NCI-H2107 treated with DMSO at 0.1 percent for 48 hours (cell line): ENCODE measurements at regions not wholly inside any gene's neighbourhood (a gene's known extent, or its start where the extent isn't known, plus 50 kb on each side); places are given as distances from the start of the nearest gene placed in this dataset.

Experiments used
- DNase-seq: peaks from one replicate; lab custom pipeline; 2025; ENCODE audit not compliant: unreplicated experiment; lab: John Stamatoyannopoulos, UW

- DNase-seq, result no peak
Measured at GRCh38 chr11:119941636-119942411, 196.1 kb downstream of the TRIM29 start.

- no peak for DNase-seq
Measured at GRCh38 chr11:119941171-119941570, 196.7 kb downstream of the TRIM29 start.

DNA sequence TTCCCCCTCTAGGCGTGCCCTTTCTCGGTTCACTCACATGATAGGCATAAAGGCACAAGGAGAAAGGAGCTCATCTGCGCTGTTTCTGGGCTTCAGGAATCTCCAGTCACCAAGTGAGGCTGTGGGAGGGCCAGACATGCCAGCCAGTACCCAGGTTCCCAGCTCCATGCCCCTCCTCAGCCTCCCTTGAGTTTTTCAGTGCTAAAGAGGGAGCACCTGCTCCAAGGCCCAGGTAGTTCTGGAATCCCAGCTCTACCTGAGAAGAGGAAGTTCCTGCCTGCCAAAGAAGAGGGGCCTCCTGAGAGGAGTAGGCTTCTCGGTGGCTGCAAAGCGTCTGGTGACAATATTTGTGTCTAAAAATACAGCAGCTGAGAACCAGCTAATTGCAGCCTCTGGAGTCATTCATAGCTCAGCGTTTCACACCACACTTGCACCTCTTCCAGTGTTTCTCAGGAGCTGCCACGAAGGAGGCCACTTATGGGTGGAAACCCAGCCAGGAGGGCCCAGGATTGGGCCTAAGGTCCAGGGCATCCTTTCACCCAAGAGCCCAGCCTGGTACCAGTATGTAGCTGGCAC lies 197.4 kb downstream of the TRIM29 start:
- no peak for DNase-seq

DNA sequence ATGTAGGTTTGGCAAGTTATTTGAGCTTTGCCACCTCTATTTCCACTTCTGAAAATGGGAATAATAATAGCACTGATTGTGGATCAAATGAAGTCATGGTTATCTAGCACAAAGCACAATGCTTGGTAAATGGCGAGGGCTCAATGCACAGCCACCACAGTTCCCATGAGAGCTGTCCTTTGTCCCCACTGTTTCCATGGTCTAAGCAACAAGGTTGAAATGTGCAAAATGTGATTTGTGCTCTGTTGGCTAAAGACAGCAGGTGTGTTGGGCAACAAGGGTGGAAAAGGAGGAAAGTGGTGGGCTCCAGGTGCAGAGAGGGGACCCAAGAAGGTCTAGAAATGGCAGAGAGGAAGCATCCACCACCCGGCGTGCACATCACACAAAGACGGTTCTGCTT lies 200.5 kb downstream of the TRIM29 start:
- DNase-seq, result no peak

DNA sequence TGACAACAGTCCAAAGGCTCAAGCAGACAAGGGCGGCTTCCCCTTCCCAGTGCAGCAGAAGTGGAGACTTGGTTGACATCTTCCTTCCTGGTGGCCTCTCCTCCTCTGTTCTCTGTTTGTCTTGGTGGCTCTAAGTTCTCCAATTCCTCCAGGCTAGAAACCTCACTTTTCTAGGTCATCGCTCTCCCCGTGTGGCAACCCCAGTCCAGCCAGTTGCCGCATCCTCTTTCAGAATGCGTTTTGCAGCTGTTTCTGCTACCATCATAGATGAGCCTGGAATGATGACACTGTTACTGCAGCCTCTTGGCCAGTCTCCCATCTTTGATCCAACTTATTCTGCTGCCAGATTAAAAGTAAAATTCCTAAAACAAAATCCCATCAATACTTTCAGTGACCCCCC lies 201.5 kb downstream of the TRIM29 start:
- no peak for DNase-seq

- DNase-seq, result no peak
Measured at GRCh38 chr11:119935349-119935925, 202.5 kb downstream of the TRIM29 start.

DNA sequence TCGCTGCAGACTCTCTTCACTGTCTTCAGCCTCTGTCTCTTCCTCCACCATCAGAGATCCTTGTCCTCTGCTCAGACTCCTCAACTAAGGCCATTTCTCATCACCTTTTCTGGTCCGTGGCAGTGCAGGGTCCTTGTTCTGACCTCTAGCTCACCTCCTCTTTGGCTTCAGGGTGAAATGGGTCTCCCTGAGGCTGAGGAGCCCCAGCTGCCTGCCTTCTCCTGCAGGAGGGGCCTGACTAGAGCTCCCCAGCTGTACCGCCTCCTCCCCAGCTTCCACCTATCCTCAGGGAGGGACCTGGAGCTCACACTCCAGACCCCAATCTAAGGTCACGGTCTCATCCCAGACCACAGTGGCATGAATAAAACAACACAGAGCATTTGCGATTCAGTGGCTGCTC lies 203.0 kb downstream of the TRIM29 start:
- no peak for DNase-seq

DNA sequence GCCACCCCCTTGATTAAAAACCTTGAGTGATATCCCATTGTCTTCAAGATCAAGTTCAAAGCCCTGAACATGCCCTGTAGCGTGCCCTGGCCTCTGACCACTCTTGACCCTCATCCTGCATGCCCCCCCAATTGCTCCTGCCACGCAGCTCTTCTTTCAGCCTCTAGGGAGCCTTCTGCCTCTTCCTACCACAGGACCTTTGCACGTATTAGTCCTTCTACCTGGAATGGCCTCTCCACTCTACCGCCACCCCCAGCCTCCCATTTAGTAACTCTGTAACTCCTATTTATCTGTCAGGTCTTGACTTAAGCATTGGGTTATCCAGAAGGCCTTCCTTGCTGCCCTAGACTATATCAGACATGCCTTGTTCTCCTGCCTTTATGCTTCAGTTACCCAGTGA lies 203.6 kb downstream of the TRIM29 start:
- no peak for DNase-seq

- DNase-seq, result no peak
Measured at GRCh38 chr11:119933584-119933983, 204.3 kb downstream of the TRIM29 start.

DNA sequence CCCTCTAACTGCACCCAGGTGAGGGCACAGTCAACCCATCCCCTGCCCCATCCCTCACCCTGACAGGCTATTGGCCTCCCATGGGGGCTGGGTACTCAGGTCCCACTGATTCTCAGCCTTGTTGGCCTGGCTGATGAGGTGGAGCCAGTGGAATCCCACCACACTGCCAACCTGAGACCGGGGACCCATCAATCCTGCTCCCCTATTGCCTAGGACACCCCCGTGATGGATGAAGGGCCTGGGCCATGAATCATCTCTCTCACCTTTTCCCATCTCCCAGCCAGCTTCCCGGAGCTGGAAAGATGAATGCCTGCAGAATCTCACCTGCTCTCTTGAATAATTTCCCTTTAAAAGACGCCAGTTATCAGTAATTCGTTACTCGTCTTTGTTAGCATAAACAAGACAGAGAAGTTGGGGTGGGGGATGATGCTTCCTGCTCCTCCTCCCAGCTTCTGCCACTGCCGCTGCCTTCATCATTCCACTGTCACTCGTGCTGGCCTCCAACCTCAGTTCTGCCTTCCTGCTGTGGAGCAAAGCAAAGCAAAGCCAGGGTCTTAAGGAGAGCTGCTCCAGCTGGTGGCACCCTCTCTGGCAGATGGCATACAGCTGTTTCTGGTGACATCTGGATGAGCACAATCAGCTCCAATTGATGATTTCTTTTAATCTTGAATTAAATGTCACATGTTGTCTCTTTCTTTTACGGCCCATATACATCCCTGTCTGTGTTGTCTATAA lies 204.0 kb upstream of the NECTIN1 start:
- DNase-seq, result no peak

DNA sequence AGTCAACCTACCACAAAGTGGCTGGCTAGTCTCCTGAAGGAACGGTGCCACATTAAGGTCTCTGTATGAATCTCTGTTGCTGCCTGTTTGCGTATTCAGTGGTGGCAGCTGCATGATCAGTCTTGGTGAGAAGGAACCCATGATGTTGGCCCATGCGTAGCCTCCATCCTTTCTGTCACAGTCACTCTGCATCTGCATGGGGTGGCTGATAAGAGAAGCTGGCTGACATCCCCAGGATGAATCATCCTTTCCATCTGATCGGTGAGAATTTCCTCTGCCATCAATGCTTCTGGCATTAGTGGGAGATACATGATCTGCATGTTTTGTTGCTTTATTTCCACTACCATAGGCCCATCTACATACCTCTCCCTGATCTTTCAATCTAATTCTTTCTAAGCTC lies 199.0 kb upstream of the NECTIN1 start:
- no peak for DNase-seq

DNA sequence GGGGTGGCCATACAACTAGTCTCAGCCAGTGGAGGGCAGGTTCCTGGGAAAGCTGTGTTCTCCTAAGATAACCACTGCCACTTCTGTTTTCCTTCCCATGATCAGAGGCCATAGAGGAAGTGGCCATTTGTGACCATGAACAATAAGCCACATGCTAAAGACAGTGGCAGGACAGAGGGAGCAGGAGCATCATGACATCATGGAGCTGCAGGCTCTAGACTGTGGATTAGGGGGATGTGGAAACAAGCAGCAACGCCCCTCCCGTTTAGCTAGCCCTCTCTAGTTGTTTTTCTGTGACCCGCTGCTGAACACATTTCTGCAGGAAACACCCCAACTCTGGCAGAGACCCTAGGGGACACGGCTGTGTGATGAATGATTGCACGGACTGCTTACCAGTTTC lies 195.0 kb upstream of the NECTIN1 start:
- no peak for DNase-seq

GRCh38 chr11:119921571-119921970 lies 192.6 kb upstream of the NECTIN1 start:
- DNase-seq, result no peak

GRCh38 chr11:119920666-119921387 lies 191.8 kb upstream of the NECTIN1 start:
- DNase-seq, result no peak

- DNase-seq, result no peak
Measured at GRCh38 chr11:119919656-119920055, 190.7 kb upstream of the NECTIN1 start.

DNA sequence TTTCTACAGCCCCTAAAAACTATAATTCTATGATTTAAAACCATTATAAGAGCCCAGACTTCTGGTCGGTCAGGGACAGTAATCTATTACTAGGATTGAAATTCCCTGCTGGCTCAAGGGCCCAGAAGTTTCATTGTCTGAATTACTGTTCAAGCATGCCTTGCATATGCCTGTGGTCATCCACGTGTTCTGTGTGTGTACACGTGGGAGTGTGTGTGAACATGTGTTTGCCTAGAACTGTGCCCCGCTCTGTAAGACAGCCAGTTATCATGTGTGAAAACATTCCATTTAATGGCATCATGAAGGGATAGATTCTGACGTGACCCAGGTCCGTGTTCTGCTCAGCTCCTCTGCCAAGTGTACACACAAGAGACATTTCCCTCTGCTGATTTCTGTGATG lies 189.3 kb upstream of the NECTIN1 start:
- no peak for DNase-seq

GRCh38 chr11:119916568-119916967 lies 187.6 kb upstream of the NECTIN1 start:
- no peak for DNase-seq

GRCh38 chr11:119912229-119912628 lies 183.2 kb upstream of the NECTIN1 start:
- peak; percentile 95 for DNase-seq

GRCh38 chr11:119910650-119911049 lies 181.7 kb upstream of the NECTIN1 start:
- no peak for DNase-seq

DNA sequence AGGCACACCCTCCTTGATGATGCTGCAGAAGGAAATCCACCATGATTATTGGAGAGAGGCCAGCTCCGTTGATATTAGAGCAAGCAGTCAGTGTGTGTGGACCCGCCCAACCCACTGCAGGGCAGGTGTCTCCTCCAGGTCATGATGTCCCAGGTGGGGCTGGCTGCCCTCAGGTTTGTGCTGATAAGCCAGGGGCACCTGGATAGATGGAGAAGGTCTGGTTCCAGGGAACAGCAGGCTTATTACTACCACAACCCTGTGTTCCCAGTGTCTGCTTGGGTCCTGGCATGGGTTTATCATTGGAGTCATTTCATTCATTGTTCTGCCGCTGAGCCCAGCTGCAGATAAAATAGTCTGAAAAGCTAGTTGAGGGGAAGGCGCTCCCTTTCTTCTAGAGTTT lies 181.1 kb upstream of the NECTIN1 start:
- DNase-seq, result no peak

DNA sequence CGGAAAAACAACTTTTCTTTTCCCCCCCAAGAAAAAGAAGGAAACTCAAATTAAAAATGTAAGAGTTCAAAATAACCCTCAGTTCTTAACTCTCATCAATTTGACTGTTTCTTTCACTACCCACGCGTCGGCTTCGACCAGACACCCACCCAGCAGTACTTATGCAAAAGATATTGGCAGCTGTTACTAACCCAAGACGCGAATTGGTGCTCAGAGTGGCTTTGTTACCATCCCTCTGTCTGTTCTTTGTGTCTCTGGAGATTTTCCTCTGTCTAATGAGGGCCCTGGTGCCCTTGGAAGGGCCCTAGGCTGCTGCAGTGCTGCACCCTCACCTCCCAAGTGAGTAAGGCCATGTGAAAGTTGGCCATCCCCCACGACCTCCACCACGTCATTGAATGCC lies 180.5 kb upstream of the NECTIN1 start:
- no peak for DNase-seq
